NT2/D1 (cell line): ENCODE measurements at regions not wholly inside any gene's neighbourhood (a gene's known extent, or its start where the extent isn't known, plus 50 kb on each side); places are given as distances from the start of the nearest gene placed in this dataset.

Experiments used
- DNase-seq: peaks from one replicate; pipeline ENCODE4 v3.0.0-alpha.2; 2011; ENCODE audit warnings: low read depth, low spot score
- H3K27me3 ChIP-seq: 2 replicates; pipeline ENCODE4 v1.6.0; 2011; ENCODE audit warnings: mild to moderate bottlenecking; ENCODE audit not compliant: insufficient read length, insufficient read depth
- H3K36me3 ChIP-seq: 2 replicates; pipeline ENCODE4 v1.6.1; 2011; ENCODE audit warnings: mild to moderate bottlenecking, low read length, mixed read lengths; ENCODE audit not compliant: insufficient read depth, insufficient read length
- H3K4me1 ChIP-seq: 2 replicates; pipeline ENCODE4 v1.5.1; 2011; ENCODE audit not compliant: insufficient read depth, insufficient read length
- H3K4me3 ChIP-seq: 2 replicates; pipeline ENCODE4 v1.5.1; 2011; ENCODE audit warnings: low read depth; ENCODE audit not compliant: insufficient read length
- H3K9ac ChIP-seq: 2 replicates; pipeline ENCODE4 v1.6.0; 2011; ENCODE audit warnings: low read depth; ENCODE audit not compliant: insufficient read length
- H3K9me3 ChIP-seq: 2 replicates; pipeline ENCODE4 v1.5.1; 2011; ENCODE audit warnings: mild to moderate bottlenecking, low read length; ENCODE audit not compliant: insufficient read depth
- SUZ12 ChIP-seq: IDR thresholded peaks from 2 replicates; pipeline ENCODE4 v1.6.1; 2011; ENCODE audit not compliant: insufficient read length, insufficient read depth; ENCODE audit errors: extremely low read depth
- YY1 ChIP-seq: IDR thresholded peaks from 2 replicates; pipeline ENCODE4 v1.6.1; 2011; ENCODE audit not compliant: insufficient read length, insufficient read depth
- ZNF274 ChIP-seq: IDR thresholded peaks from 2 replicates; pipeline ENCODE4 v1.6.1; 2011; ENCODE audit warnings: mild to moderate bottlenecking, low read depth, low read length

DNA sequence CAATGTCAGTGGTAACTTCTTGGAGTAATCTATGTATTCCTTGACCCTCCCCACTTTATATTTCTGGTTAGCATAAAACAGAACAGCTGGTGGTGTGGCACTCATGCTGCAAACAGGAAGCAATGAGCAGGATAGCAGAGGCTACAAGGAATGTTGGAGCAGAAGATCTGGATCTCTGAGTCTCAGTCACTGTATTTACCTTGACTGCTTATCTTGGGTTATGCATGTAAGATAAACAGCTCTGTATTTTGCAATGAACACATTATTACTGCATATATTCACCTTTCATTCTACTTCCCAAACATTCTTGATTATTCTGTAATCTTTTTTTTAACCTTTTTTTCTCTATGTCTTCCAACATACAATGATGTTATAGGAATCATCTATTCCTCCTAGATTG, 977.9 kb upstream of the CNTNAP5 start:
- no peak overlapping the region for H3K9ac ChIP-seq
- no peak for DNase-seq
- H3K27me3 ChIP-seq, result no peaks in the 10 kb centered on the region
- no peaks in the 10 kb centered on the region for H3K36me3 ChIP-seq
- H3K4me3 ChIP-seq, result no peak overlapping the region
- TF ChIP-seq SUZ12 (no peak), YY1 (no peak), ZNF274 (no peak)
- H3K9me3 ChIP-seq, result no peaks in the 10 kb centered on the region
- H3K4me1 ChIP-seq, result no peaks in the 10 kb centered on the region

GRCh38 chr2:123051136-123051535, 974.0 kb upstream of the CNTNAP5 start:
- DNase-seq, result no peak
- Histone ChIP-seq H3K9ac (no peak overlapping the region), H3K4me1 (no peaks in the 10 kb centered on the region), H3K4me3 (no peak overlapping the region), H3K36me3 (no peaks in the 10 kb centered on the region), H3K9me3 (no peaks in the 10 kb centered on the region), H3K27me3 (no peaks in the 10 kb centered on the region)
- no peak for TF ChIP-seq SUZ12
- no peak for TF ChIP-seq ZNF274
- no peak for TF ChIP-seq YY1

- TF ChIP-seq YY1 (no peak), SUZ12 (no peak), ZNF274 (no peak)
These were observed 963.6 kb upstream of the CNTNAP5 start for GRCh38 chr2:123061534-123061933.

GRCh38 chr2:123073371-123073770, 951.7 kb upstream of the CNTNAP5 start:
- Histone ChIP-seq H3K4me3 (no peak overlapping the region), H3K27me3 (no peaks in the 10 kb centered on the region), H3K4me1 (no peaks in the 10 kb centered on the region), H3K9me3 (no peaks in the 10 kb centered on the region), H3K36me3 (no peaks in the 10 kb centered on the region), H3K9ac (no peak overlapping the region)
- TF ChIP-seq YY1, result no peak
- TF ChIP-seq ZNF274, result no peak
- no peak for TF ChIP-seq SUZ12
- DNase-seq, result no peak

More at GRCh38 chr2:123061534-123061933, 963.6 kb upstream of the CNTNAP5 start:
- Histone ChIP-seq H3K27me3 (no peaks in the 10 kb centered on the region), H3K4me3 (no peak overlapping the region), H3K36me3 (no peaks in the 10 kb centered on the region), H3K9me3 (no peaks in the 10 kb centered on the region), H3K4me1 (no peaks in the 10 kb centered on the region), H3K9ac (no peak overlapping the region)
- no peak for DNase-seq

DNA sequence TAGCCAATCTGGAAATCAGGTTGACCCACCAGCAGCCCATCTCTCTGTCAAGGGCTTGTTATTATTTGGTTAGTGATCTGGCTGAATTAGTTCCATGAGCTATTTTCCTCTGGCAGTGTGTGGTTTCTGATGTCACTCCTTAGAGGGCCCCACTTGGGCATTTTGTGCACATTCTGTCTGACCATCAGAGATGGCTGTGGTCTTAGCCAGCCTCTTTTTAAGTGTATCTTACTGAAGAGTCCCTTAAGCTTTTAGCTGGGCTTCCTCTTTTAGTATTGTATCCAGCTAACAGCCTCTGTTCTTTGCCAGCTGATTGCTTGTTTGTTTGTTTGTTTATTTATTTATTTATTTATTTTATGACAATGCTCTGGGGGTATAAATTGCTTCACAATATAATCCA, 951.1 kb upstream of the CNTNAP5 start:
- H3K9me3 ChIP-seq, result no peaks in the 10 kb centered on the region
- DNase-seq, result no peak
- H3K9ac ChIP-seq, result no peak overlapping the region

GRCh38 chr2:123077101-123077500, 948.0 kb upstream of the CNTNAP5 start:
- H3K4me3 ChIP-seq, result no peak overlapping the region
- H3K9me3 ChIP-seq, result peaks cover 9% of the 10 kb centered on the region; the same call in 1 of the 2 replicates
- no peak overlapping the region for H3K9ac ChIP-seq
- H3K36me3 ChIP-seq, result no peaks in the 10 kb centered on the region
- no peaks in the 10 kb centered on the region for H3K27me3 ChIP-seq
- TF ChIP-seq ZNF274, result no peak
- no peak for TF ChIP-seq YY1
- TF ChIP-seq SUZ12, result no peak
- no peak for DNase-seq
- no peaks in the 10 kb centered on the region for H3K4me1 ChIP-seq

More for the DNA sequence above, 951.1 kb upstream of the CNTNAP5 start:
- H3K27me3 ChIP-seq, result no peaks in the 10 kb centered on the region
- no peaks in the 10 kb centered on the region for H3K4me1 ChIP-seq
- H3K4me3 ChIP-seq, result no peak overlapping the region
- TF ChIP-seq YY1, result no peak
- TF ChIP-seq ZNF274, result no peak
- TF ChIP-seq SUZ12, result no peak
- no peaks in the 10 kb centered on the region for H3K36me3 ChIP-seq

DNA sequence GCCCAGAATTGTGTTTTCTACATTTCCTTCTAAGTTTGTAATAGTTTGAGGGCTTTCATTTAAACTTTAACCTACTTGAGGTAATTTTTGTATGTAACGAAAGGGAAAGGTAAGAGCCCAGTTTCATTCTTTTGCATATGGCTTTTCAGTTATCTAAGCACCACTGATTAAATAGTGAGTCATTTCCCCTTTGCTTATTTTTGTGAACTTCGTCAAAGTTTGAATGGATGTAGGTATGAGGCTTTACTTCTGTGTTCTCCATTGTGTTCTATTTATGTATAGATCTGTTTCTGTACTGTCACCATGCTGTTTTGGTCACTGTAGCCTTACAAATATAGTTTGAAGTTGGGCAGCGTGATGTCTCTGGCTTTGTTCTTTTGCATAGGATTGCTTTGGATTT, 944.8 kb upstream of the CNTNAP5 start:
- Histone ChIP-seq H3K9ac (no peak overlapping the region), H3K9me3 (peaks cover 9% of the 10 kb centered on the region; the same call in 1 of the 2 replicates), H3K27me3 (no peaks in the 10 kb centered on the region), H3K36me3 (no peaks in the 10 kb centered on the region), H3K4me1 (no peaks in the 10 kb centered on the region), H3K4me3 (no peak overlapping the region)
- no peak for DNase-seq
- TF ChIP-seq ZNF274 (no peak), YY1 (no peak), SUZ12 (no peak)
